ENCODE measurements at regions not wholly inside any gene's neighbourhood (a gene's known extent, or its start where the extent isn't known, plus 50 kb on each side); places are given as distances from the start of the nearest gene placed in this dataset.
"Not testable (repeated sequence)": the region's sequence is repeated elsewhere in the genome, so short reads cannot be mapped to it uniquely, and the experiment has no call there.

DNA sequence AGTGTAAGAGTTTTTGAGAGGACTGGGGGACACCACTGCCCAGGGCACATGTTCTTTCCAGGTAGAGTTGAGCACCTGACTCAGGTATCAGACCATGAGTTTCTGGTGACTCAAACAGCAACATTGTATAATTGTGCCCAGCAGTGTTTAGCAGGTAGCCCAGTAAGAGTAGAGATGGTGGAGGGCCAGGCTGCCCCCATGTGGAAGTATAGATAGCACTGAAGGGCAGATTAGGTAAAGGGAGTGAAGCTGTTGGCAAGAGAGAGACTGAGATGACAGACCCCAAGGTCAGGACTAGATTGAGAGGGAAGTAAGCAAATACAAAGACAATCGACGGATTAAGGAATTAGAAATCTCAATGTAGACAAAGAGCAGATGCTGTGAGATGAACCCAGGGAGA, 74.6 kb downstream of the TRIM42 start:
- DNase-seq, result no peak

DNA sequence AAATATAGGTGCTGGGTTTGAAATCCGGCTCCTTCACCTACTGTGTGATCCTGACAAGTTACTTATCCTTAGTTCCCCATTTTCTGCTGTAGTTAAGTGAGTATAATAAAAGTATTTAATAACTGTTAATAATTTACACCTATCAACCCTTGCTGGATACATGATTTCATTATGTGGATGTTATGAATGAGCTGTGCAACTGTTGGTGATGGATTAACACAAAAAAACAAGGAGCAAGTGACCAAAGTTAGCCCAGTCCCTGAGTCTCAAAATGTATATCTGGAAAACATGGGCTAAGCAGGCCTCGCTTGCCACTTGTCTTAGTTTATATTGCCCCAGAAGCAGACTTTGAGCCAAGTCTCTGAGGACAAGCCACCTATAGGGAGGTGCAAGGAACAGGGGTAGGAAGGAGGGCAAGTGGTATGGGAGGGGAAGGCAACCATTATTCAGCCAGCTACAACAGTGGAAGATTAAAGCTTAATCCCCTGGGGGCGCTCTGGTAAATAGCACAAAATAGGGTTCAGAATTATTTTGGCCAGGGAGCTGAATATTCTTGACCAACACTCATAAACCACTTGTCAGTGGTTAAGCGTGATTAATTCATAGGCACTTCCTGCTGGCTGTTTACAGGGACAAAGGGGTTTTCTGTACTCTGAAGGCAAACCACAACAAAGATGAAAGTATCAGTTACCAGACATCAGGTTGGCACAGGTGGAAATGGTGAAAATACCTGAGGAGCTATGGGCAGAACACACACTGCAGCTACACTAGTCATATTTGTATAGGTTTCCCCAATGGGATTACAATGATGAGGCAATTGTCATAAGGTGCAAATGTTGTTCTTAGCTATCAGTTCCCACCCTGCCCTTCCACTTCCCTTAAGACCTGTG, 76.2 kb downstream of the TRIM42 start:
- no peak for DNase-seq

DNA sequence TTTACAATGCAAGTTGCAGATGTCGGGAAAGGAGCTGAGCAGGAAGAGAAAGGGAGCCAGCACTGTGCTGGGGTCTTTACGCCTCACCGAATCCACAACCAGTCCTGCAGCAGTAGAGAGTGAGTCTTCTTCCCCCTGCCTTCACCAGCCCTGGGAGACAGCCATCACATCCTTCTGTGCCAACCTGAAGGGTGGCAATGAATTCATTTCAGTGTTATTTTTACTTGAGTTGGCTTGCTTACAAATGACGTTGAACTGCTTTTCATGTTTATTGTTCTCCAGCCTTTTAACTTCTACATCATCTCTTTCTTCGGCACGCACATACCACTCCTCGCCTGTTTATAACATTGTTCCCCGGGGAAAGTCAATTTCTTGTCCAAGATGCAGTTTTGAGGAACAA, 77.1 kb downstream of the TRIM42 start:
- no peak for DNase-seq

DNA sequence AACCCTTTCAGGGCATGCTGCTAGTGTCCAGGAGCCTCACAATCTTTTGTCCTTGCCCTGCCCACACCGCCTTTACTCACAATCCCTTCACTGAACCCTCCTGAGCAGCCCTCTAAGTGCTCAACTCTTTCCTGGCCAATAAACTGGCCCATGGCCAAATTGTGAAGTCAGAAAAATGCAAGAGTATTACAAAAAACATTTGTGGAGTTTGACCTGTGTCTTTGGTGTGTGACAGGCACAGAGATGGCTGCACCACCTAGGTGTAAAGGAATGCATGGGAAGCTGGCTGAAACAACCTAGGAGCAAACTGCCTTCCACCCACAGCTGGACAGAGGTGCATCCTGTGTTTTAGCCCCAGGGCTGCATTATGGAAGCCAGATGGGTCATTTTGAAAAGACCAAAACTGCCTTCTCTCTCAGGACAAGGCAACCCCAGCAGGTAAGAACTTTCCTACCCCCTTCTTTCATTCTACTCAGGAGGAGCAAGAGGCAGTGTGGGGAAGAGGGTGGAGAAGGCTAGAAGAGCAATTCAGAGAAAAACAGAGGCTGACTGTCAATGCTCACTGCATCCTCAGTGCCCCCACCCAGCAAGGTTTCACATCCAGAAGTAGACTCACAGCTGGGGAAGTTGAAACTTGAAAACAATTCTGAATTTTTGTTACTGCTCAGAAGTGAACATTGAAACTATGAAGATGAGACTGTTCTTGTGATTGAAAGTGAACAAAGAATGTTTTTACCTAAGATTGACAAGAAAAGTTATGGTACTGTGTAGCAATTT, 78.6 kb downstream of the TRIM42 start:
- no peak for DNase-seq

DNA sequence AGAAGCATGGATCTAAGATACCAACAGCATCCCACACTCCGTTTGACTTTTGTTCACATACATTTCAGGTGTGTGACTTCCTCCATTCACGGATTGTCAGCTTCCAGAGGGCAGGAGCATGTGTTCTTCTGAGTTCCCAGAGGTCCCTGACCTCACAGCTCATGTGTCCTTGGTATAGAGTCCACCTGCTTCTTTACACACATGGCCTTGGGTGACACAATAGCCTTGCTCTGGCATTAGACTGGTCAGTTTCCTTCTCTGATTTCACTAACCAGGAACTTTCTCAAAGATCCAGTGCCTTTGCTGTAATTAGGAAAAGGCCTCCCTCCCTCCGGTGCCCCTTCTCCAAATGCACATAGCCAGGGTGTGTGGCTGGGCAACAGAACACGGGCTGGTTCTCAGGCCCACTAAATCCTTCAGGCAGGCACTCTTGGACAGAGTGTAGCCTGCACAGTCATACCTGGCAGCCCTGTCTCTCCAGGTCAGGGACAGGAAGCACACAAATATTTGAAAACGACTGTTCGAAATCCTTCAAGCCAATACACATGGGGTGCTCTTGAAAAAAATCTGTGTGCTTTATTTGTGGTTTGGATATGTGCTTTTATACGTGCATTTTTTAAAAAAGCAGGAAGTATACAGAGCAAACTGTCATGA, 81.1 kb downstream of the TRIM42 start:
- no peak for DNase-seq

DNA sequence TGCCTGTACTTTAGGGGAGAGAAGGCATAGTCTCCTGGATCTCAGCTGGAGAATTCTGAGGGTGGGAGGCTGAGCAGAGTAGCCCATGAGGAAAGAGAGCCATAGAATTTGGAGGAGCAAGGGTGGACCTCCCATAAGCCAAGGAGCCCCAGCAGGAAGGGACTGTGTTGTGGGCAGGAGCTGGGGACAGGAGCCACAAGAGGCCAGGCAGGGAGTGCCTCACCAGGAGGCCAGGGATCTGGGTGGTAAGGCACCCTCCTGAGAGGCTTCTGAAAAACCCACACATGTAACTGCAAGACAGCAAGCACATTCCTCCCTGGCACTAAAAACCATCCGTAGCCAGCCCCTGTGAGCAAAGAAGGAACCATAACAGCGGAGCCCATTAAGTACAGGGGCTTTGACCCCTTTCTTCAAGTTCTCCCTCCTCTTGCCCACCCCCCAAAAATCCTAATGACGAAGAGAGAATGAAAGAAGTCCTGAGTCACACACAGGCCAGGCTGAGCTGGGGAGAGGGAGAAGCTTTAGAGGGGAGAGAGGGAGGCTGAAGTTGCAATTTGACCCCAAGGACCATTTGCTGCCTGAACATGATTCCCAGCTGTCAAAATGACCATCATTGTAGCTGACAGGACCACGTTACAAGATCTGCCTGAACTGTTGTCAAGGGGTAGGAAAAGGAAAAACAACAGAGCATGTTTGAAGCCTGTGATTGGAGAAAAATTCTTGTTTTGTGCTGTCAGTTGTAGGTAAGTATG, 82.6 kb downstream of the TRIM42 start:
- no peak for DNase-seq

DNA sequence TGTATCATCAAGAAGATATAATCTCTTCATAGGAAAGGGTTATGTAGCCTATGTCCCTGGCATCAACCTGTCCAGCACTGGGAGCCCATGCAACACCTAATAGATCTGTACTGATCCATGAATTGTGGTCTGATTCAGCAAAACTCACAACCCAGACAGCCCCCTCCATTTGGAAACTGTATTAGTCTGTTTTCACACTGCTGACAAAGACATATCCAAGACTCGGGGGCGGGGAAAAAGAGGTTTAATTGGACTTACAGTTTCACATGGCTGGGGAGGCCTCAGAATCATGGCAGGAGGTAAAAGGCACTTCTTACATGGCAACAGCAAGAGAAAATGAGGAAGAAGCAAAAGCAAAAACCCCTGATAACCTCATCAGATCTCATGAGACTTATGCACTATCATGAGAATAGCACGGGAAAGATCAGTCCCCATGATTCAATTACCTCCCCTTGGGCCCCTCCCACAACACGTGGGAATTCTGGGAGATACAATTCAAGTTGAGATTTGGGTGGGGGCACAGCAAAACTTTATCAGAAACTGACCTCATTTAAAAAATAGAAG, 83.3 kb downstream of the TRIM42 start:
- DNase-seq, result no peak

DNA sequence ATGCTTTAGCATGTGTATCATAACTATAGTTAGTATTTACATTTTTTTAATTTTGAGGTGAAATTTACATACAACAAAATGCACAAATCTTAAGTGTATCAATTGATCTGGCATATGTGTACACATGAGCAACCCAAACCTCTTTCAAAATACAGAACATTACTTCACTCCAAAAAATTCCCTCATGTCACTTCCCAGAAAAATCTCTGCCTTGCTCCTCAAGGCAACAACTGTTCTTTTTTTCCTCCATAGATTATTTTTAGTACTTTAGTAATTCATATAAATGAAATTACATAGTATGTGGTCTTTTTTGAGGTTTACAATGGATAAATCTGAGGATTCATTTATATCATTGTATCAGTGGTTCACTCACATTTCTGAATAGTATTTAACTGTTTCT, 84.9 kb downstream of the TRIM42 start:
- DNase-seq, result no peak

DNA sequence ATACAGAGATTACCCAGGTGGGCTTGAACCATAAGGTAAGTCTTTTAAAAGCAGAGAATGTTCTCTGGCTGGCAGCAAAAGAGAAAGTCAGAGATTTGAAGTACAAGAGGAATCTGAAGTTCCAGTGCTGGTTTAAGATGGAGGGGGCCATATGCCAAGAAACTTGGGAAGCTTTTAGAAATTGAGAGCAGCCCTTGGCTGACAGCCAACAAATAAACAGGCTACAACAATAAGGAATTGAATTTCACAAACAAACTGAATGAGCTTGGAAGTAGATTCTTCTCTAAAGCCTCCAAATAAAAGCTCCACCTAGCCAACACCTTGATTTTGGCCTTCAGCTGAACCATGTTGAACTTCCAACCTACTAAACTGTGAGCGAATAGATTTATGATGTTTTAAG, 85.7 kb downstream of the TRIM42 start:
- DNase-seq, result no peak

DNA sequence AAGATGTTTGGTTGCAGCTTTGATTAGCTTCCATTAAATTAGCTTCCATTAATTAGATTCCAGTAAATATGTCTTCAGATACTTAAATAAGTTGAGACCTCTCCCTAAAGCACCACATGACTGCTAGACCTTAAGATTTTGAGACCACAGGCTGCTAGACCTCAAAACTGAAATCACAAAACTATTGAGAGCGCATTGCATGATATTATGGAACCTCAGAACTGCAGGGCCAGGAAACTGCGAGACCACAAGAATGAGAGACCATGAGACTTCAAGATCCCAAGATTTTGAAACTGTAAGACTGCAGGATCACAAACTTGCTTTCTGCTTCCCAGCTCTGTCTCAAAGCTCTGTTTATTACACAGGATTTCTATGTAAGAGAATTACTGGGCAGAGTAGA, 87.4 kb downstream of the TRIM42 start:
- no peak for DNase-seq

DNA sequence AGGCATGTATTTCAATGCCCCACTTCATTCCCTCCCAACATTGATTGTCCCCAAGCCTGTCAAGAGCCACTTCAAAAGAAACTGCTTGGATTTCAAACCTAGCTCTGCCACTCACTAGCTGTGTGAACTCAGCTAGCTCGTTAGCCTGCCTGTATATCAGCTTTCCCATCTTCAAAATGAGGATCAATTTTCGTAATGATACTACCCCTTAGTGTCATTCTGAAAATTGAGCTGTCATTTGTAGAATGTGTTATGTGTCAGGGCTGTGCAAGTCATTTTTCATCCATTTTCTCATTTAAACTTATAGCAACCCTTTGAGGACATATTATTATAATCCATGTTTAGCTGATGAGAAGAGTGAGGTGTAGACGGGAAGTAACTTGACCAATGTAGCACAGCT, 88.6 kb downstream of the TRIM42 start:
- no peak for DNase-seq

DNA sequence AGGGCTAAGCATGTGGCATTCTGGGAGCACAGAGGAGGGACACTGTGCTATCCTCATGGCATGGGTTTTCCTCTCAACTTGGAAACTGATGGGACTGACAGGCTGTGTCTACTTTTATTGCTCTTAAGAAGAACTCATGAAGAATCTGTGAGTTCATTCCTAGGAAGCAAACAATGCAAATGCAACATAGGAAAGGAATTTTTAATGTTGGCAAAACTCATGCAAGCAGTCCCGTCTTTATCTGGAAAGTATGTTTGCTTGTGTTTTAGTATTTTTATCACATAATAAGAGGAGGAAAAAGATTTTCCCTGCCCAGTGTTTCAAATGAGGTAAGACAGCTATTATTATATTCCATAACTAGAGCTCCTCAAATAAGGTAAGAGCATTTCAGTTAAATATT, 89.7 kb downstream of the TRIM42 start:
- DNase-seq, result no peak

DNA sequence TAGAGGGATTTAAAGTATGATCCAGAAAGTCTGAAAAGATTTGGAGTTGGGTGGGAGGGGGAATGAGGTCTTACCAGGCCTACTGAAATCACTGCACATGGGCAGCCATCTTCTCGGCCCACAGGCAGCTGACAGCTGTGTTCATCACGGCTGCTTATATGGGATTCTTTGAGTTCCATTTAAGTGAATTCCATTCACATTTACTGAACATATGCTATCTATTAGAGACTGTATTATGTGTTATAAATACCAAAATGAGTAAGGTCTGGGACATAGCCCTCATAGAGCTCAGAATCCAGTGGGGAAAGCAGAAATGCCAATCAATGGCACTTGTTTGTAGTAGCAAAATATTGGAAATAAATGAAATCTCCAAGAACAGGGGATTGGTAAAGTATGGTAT, 91.1 kb downstream of the TRIM42 start:
- no peak for DNase-seq

DNA sequence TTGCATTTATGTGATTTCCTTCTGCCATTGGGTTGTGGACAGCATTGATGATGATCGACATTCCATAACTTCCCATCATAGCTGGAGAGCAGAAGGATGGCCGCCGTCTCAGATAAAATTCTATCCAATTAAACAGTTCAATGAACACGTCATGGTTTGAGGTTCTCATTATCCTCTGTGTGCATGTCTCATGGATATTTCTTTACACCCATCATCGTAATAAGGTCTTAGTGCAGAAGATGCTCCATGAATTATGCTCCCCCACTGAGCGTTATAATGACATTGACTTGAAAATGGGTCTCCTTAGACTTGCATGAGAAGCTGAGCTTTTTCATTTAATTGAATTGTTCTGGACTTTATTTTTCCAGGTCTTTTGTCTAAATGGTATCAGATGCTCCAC, 92.1 kb downstream of the TRIM42 start:
- no peak for DNase-seq

DNA sequence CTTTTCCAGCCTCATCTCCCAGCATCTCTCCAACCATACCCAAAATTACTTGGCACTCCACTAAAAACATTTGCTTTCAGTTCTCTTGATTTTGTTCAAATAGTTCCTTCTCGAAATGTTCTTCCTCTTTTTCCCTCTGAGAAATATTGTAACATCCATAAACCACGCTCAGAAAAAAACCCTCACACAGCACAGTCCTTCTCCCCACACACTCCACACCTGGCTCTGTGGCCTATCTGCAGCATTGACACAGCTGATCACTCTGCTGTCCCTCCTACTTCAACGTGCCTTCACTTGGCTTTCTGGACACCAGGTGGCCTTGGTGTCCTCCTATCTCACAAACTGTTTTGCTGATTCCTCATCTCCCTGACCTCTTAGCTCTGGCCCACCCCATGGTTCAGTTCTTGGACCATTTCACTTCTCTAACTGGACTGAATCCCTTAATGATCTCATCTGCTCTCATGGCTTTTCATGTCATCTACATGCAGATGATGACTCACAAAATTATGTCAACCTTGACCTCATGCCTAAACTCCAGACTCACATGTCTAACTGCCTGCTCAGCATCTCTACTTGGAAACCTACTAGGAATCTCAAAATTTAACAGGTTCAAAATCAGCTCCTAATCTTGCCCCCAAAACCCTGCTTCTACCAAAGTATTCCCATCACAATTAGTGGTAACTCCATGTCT, 93.3 kb downstream of the TRIM42 start:
- no peak for DNase-seq

DNA sequence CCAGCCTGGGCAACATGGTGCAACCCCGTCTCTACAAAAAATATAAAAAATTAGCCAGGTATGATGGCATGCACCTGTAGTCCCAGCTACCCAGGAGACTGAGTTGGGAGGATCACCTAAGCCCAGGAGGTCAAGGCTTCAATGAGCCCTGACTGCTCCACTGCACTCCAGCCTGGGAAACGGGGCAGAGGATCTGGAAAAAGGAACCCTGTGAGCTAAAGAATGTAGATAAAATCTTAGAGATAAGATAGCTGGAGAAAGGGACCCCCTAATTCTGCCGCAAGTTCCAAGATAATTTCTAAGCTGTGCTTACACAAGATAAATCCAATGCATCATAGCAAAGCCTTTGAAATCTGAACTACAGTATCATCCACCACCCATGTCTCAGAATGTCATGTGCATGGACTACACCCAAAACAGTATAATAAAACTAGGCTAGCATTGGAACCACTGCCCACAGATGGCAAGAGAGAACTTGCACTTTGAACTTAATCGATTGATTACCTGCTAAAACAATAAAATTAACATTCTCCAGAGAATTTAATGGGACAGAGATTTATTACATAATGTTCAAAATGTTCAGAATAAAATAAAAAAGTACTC, 99.9 kb downstream of the TRIM42 start:
- DNase-seq, result no peak

DNA sequence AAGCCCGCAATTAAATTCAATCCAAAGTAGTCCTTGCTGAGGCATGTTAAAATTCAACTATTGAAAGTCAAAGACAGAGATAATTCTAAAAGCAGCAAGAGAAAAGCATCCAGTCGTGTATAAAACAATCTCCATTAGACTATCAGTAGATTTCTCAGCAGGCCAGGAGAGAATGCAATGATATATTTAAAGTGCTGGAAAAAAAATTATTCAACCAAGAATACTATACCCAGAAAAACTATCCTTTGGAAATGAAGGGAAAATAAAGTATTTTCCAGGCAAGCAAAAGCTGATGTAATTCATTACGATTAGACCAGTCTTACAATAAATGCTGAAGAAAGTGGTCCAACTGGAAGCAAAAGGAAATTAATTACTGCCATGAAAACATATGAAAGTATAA, 113.5 kb downstream of the TRIM42 start:
- no peak for DNase-seq

DNA sequence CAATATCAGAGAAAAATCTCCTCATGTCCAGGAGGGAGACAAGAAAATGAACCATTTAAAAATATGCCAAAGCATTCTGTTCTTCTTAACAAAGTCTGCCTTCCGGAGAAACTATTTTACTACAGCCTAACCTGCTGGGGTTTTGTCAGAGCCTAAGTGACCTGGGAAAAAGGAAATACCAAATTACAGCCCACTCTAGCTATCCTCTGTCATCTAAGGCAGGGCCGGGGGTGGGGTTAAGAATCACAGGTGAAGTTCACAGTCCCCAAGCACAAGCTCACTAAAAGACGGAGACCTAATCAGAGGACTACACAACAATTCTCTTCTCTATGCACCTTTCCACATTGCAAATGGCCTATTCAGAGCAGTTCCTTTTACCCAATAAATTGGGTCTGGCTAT, 116.6 kb downstream of the TRIM42 start:
- DNase-seq, result no peak

DNA sequence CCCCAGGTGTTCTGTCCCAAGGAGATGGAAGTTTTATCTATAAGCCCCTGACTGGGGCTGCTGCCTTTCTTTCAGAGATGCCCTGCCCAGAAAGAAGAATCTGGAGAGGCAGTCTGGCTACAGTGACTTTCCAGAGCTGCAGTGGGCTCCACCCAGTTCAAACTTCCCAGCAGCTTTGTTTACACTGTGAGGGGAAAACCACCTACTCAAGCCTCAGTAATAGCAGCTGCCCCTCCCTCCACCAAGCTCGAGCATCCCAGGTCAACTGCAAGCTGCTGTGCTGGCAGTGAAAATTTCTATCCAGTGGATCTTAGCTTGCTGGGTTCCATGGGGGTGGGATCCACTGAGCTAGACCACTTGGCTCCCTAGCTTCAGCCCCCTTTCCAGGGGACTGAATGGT, 125.0 kb downstream of the TRIM42 start:
- DNase-seq, result not testable (repeated sequence)

DNA sequence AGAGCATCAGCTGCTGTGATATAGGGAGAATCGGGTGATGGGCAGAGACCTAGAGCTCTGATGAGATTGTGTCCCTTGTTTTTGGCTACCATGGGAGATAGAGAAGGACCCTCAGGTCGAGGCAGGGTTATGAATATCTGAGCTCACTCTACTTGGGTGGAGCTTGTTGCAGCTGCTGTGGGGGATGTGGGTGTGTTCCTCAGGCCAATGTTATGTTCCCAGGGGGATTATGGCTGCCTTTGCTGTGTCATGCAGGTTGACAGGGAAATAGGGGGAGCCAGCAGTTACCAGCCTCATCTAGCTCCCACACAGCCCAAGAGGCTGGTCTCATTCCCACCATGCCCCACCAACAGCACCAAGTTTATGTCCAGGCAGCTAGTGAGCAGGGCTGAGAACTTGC, 131.5 kb downstream of the TRIM42 start:
- no peak for DNase-seq

DNA sequence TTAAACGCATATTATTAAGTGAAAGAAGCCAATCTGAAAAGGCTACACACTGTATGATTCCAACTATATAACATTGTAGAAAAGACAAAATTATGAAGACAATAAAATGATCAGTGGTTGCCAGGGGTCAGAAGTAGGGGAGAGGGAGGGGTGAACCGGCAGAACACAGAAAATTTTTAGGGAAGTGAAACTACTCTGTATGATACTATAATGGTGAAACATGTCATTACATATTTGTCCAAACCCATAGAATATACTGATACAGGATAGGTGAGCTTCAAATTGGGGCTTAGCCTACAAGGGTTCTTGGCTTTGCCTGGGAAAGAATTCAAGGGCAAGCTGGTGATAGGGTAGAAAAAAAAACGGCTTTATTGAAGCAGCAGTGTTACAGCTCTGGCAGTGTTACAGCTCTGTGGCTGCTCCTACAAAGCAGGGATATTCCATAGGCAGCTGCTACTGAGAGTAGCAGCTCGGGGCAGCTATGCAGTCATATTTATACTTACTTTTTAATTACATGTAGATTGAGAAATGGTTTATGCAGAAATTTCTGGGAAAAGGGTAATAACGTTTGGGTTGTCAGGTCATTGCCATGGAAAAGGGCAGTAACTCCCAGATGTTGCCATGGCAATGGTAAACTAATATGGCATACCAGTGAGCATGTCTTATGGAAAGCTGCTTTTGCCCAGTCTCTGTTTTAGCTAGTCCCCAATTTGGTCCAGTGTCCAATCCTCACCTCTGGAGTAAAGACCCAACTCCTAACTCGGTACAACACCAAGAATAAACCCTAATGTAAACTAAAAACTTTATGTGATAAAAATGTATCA, 125.1 kb upstream of the SLC25A36 start:
- DNase-seq, result no peak

Measured in central memory CD4-positive, alpha-beta T cell (primary cell).